Mesenchymal stem cell (in vitro differentiated cells and primary cell): ENCODE measurements at regions not wholly inside any gene's neighbourhood (a gene's known extent, or its start where the extent isn't known, plus 50 kb on each side); places are given as distances from the start of the nearest gene placed in this dataset.

Source experiments
- DNase-seq: peaks from one replicate; pipeline ENCODE4 v3.0.0-alpha.2; 2013
- H2AFZ ChIP-seq: one replicate; pipeline ENCODE4 v1.6.1; 2013; ENCODE audit warnings: low read depth, mild to moderate bottlenecking, control low read depth, inconsistent platforms, low read length, moderate library complexity
- H2AK5ac ChIP-seq: 2 replicates; pipeline ENCODE4 v1.6.1; 2013; ENCODE audit warnings: low read length, moderate library complexity, mild to moderate bottlenecking, inconsistent platforms; ENCODE audit not compliant: severe bottlenecking
- H2BK120ac ChIP-seq: one replicate; pipeline ENCODE4 v1.6.1; 2013; ENCODE audit warnings: low read depth, mild to moderate bottlenecking, inconsistent platforms, low read length, moderate library complexity
- H2BK12ac ChIP-seq, 2 experiments: one replicate each; pipeline ENCODE4 v1.6.1; 2013; ENCODE audit warnings: inconsistent platforms in 2 of 2, low read length in 2 of 2, mild to moderate bottlenecking in 2 of 2, moderate library complexity in 2 of 2, control low read depth in 1 of 2
- H2BK15ac ChIP-seq: one replicate; pipeline ENCODE4 v1.6.1; 2013; ENCODE audit warnings: mild to moderate bottlenecking, low read depth, inconsistent platforms; ENCODE audit not compliant: poor library complexity, severe bottlenecking
- H2BK5ac ChIP-seq: 2 replicates; pipeline ENCODE4 v1.6.1; 2013; ENCODE audit warnings: low read depth, mild to moderate bottlenecking, low read length, control low read depth, inconsistent platforms; ENCODE audit not compliant: poor library complexity, severe bottlenecking
- H3K14ac ChIP-seq, 2 experiments: one replicate each; pipeline ENCODE4 v1.6.1; 2013; ENCODE audit warnings: inconsistent platforms in 2 of 2, low read length in 2 of 2, control low read depth in 1 of 2, mild to moderate bottlenecking in 1 of 2, moderate library complexity in 1 of 2
- H3K18ac ChIP-seq, 2 experiments: one replicate each; pipeline ENCODE4 v1.6.1; 2013; ENCODE audit warnings: inconsistent platforms in 2 of 2, low read length in 2 of 2, control low read depth in 1 of 2, low read depth in 1 of 2, mild to moderate bottlenecking in 1 of 2
- H3K23ac ChIP-seq, 2 experiments: one replicate each; pipeline ENCODE4 v1.6.1; 2013; ENCODE audit warnings: inconsistent platforms in 2 of 2, low read length in 2 of 2, mild to moderate bottlenecking in 2 of 2, moderate library complexity in 2 of 2, control low read depth in 1 of 2
- H3K27ac ChIP-seq: 2 replicates; pipeline ENCODE4 v1.5.1; 2013; ENCODE audit warnings: mild to moderate bottlenecking, moderate library complexity, low read length, control low read depth, inconsistent platforms; ENCODE audit not compliant: poor library complexity, severe bottlenecking
- H3K27me3 ChIP-seq, 2 experiments: 2 replicates each; pipeline versions ENCODE4 v1.6.1 to v1.7.0; 2013; ENCODE audit warnings: low read length in 2 of 2, mild to moderate bottlenecking in 2 of 2, moderate library complexity in 2 of 2, control low read depth in 1 of 2, inconsistent platforms in 1 of 2; ENCODE audit not compliant: control insufficient read depth in 1 of 2, insufficient read depth in 1 of 2
- H3K36me3 ChIP-seq, 2 experiments: 2 replicates each; pipeline versions ENCODE4 v1.6.1 to v1.7.0; 2013; ENCODE audit warnings: low read length in 2 of 2, control low read depth in 1 of 2, inconsistent platforms in 1 of 2, low read depth in 1 of 2, mild to moderate bottlenecking in 1 of 2; ENCODE audit not compliant: insufficient read depth in 2 of 2, control insufficient read depth in 1 of 2
- H3K4ac ChIP-seq, 2 experiments: one replicate each; pipeline ENCODE4 v1.6.1; 2013; ENCODE audit warnings: inconsistent platforms in 2 of 2, low read length in 2 of 2, mild to moderate bottlenecking in 2 of 2, moderate library complexity in 2 of 2, control low read depth in 1 of 2, low read depth in 1 of 2
- H3K4me1 ChIP-seq: 2 replicates; pipeline ENCODE4 v1.6.1; 2013; ENCODE audit warnings: low read depth, low read length, control low read depth; ENCODE audit not compliant: control insufficient read depth, insufficient read depth
- H3K4me2 ChIP-seq: 2 replicates; pipeline ENCODE4 v1.6.1; 2013; ENCODE audit warnings: low read length, mild to moderate bottlenecking, inconsistent platforms; ENCODE audit not compliant: poor library complexity, severe bottlenecking
- H3K4me3 ChIP-seq, 2 experiments: 2 replicates each; pipeline versions ENCODE4 v1.5.1 to v1.7.0; 2013; ENCODE audit warnings: low read length in 2 of 2, mild to moderate bottlenecking in 2 of 2, control low read depth in 1 of 2, low read depth in 1 of 2; ENCODE audit not compliant: insufficient read depth in 1 of 2
- H3K79me1 ChIP-seq: replicated peaks from 2 replicates; pipeline ENCODE4 v1.6.1; 2013; ENCODE audit warnings: mild to moderate bottlenecking, control low read depth, low read length, inconsistent platforms; ENCODE audit not compliant: poor library complexity, severe bottlenecking
- H3K9ac ChIP-seq: 2 replicates; pipeline ENCODE4 v1.7.0; 2013; ENCODE audit warnings: mild to moderate bottlenecking, low read length, moderate library complexity
- H3K9me3 ChIP-seq: 2 replicates; pipeline ENCODE4 v1.7.0; 2013; ENCODE audit warnings: mild to moderate bottlenecking, low read length; ENCODE audit not compliant: control insufficient read depth
- H4K8ac ChIP-seq: one replicate; pipeline ENCODE4 v1.6.1; 2013; ENCODE audit warnings: inconsistent platforms, mild to moderate bottlenecking, low read length, moderate library complexity
- H4K91ac ChIP-seq: one replicate; pipeline ENCODE4 v1.6.1; 2013; ENCODE audit warnings: mild to moderate bottlenecking, low read length, inconsistent platforms
- WGBS: methylation state at CpG from one replicate; pipeline ENCODE4 v1.1.7; 2013; ENCODE audit warnings: mixed read lengths; 5-methylcytosine and 5-hydroxymethylcytosine counted together

GRCh38 chr5:159552751-159553150, 222.5 kb upstream of the IL12B start:
- 58% methylated on average over 3 of the region's 3 CpGs for WGBS
- H3K18ac ChIP-seq, result no peak overlapping the region
- no peak overlapping the region for H3K23ac ChIP-seq
- no peak overlapping the region for H3K9ac ChIP-seq
- peaks cover 8 to 10% of the 10 kb centered on the region in 2 experiments for H3K27me3 ChIP-seq
- no peak overlapping the region for H2AK5ac ChIP-seq
- H2BK120ac ChIP-seq, result no peak overlapping the region
- no peaks in the 10 kb centered on the region for H3K4me1 ChIP-seq
- H3K79me1 ChIP-seq, result no peaks in the 10 kb centered on the region
- H2BK15ac ChIP-seq, result no peak overlapping the region
- no peak overlapping the region for H2BK5ac ChIP-seq
- H3K4me2 ChIP-seq, result no peak overlapping the region
- peak; percentile 30 for DNase-seq
- H3K4me3 ChIP-seq, result no peak overlapping the region
- no peak overlapping the region for H3K4ac ChIP-seq
- no peaks in the 10 kb centered on the region for H3K36me3 ChIP-seq
- no peak overlapping the region for H2AFZ ChIP-seq
- H3K9me3 ChIP-seq, result peaks cover 9% of the 10 kb centered on the region
- no peak overlapping the region for H4K8ac ChIP-seq
- no peak overlapping the region for H3K27ac ChIP-seq
- H4K91ac ChIP-seq, result no peak overlapping the region
- no peak overlapping the region for H2BK12ac ChIP-seq
- H3K14ac ChIP-seq, result no peak overlapping the region

GRCh38 chr5:159553792-159554191, 223.5 kb upstream of the IL12B start:
- Histone ChIP-seq H3K27ac (no peak overlapping the region), H3K27me3 (peaks cover 3 to 19% of the 10 kb centered on the region in 2 experiments), H4K8ac (no peak overlapping the region), H3K18ac (no peak overlapping the region), H3K4me3 (no peak overlapping the region), H2BK12ac (no peak overlapping the region), H2AFZ (no peak overlapping the region), H3K4me2 (no peak overlapping the region), H3K23ac (no peak overlapping the region), H2BK15ac (no peak overlapping the region), H3K9ac (no peak overlapping the region), H2BK5ac (no peak overlapping the region), H3K14ac (no peak overlapping the region), H3K79me1 (no peaks in the 10 kb centered on the region), H3K4me1 (no peaks in the 10 kb centered on the region), H3K4ac (no peak overlapping the region), H2BK120ac (no peak overlapping the region), H3K9me3 (peaks cover 9% of the 10 kb centered on the region), H2AK5ac (no peak overlapping the region), H4K91ac (no peak overlapping the region), H3K36me3 (no peaks in the 10 kb centered on the region)
- 83% methylated on average over 1 of the region's 2 CpGs for WGBS
- no peak for DNase-seq

GRCh38 chr5:159555084-159555483, 224.8 kb upstream of the IL12B start:
- Histone ChIP-seq H2BK15ac (no peak overlapping the region), H4K91ac (no peak overlapping the region), H3K27ac (no peak overlapping the region), H3K4me3 (no peak overlapping the region), H4K8ac (no peak overlapping the region), H3K14ac (no peak overlapping the region), H2BK120ac (no peak overlapping the region), H3K4ac (no peak overlapping the region), H3K79me1 (no peaks in the 10 kb centered on the region), H3K9ac (no peak overlapping the region), H3K4me1 (no peaks in the 10 kb centered on the region), H2AFZ (no peak overlapping the region), H3K36me3 (no peaks in the 10 kb centered on the region), H2AK5ac (no peak overlapping the region), H2BK12ac (no peak overlapping the region), H3K18ac (no peak overlapping the region), H2BK5ac (no peak overlapping the region), H3K27me3 (peaks cover 4 to 30% of the 10 kb centered on the region in 2 experiments), H3K4me2 (no peak overlapping the region), H3K23ac (no peak overlapping the region), H3K9me3 (peaks cover 9% of the 10 kb centered on the region)
- WGBS, result 20% methylated on average over 1 of the region's 1 CpG
- no peak for DNase-seq

- Histone ChIP-seq H2BK12ac (no peak overlapping the region), H3K9ac (no peak overlapping the region), H2BK120ac (no peak overlapping the region), H3K79me1 (no peaks in the 10 kb centered on the region), H3K9me3 (no peaks in the 10 kb centered on the region), H3K4me3 (no peak overlapping the region), H3K18ac (no peak overlapping the region), H2AK5ac (no peak overlapping the region), H3K27ac (no peak overlapping the region), H2BK5ac (no peak overlapping the region), H3K36me3 (no peaks in the 10 kb centered on the region), H3K14ac (no peak overlapping the region), H3K27me3 (peaks cover 11 to 46% of the 10 kb centered on the region in 2 experiments), H3K4me2 (no peak overlapping the region), H3K4me1 (no peaks in the 10 kb centered on the region), H4K8ac (no peak overlapping the region), H3K23ac (no peak overlapping the region), H4K91ac (no peak overlapping the region), H2AFZ (no peak overlapping the region), H2BK15ac (no peak overlapping the region), H3K4ac (no peak overlapping the region)
- no peak for DNase-seq
- 59% methylated on average over 2 of the region's 2 CpGs for WGBS
These were observed 229.1 kb upstream of the IL12B start for GRCh38 chr5:159559337-159559736.
